Superior temporal gyrus (tissue), 1 donor: ENCODE measurements at regions not wholly inside any gene's neighbourhood (a gene's known extent, or its start where the extent isn't known, plus 50 kb on each side); places are given as distances from the start of the nearest gene placed in this dataset.

Experiments used
- DNase-seq: peaks from one replicate; pipeline ENCODE4 v3.0.0-alpha.2; 2016; ENCODE audit errors: extremely low spot score

DNA sequence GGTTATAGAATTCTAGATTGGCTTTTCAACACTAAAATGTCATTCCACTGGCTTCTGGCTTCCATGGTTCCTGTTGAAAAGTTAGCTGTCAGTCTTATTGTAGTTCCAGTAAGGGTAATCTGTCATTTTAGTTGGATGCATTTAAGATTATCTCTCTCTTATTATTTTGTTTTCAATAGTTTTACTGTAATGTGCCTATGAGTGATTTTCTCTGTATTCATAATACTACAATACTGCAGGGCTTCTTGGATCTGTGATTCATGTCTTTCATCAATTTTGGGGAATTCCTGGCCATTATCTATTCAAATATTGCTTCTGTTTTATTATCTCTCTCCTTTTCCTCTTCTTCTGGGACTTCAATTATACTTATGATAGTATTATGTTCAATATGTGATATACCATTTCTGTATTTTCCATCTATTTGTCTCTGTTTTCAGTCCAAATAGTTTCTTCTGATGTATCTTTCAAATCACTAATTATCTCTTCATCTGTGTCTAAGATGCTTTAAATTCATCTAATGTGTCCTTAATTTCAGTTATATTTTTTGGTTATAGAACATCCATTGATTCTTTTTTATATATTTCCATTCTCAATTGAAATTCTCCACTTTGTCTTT is 101.5 kb downstream of the KCTD15 start:
- no peak for DNase-seq

DNA sequence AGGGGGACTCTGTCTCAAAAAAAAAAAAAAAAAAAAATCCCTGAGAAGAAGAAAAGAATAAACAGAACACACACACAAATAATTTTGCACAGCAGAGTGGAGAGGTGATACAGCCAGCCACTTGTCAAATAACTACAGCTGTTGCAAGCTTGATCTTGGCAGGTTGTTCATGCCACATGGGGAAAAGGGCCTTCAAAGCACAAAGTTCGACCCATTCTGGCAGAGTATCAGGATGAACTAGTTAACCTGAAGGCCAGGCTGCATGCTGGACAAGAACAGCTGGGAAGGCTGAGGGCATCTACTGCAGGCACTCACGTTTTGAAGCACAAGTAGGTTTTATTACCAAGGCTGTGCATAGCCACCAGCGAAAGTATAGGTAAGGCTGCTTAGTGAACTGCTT is 104.1 kb downstream of the KCTD15 start:
- no peak for DNase-seq

DNA sequence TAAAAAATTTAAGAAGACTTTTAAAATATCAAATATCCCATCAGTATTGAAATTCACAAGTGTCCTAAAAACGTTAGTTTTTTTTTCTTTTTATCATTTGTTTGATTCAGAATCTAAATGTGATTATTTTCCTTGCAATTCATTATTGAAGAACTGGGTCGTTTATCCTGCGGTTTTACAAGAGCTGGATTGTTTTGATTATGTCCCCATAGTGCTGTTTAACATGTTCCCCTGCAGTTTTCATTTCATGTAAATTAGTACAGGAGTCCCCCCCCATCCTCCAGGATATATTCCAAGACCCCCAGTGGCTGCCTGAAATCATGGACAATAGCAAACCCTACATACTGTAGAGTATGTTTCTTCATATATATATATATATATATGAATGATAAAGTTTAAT is 105.7 kb downstream of the KCTD15 start:
- DNase-seq, result no peak

DNA sequence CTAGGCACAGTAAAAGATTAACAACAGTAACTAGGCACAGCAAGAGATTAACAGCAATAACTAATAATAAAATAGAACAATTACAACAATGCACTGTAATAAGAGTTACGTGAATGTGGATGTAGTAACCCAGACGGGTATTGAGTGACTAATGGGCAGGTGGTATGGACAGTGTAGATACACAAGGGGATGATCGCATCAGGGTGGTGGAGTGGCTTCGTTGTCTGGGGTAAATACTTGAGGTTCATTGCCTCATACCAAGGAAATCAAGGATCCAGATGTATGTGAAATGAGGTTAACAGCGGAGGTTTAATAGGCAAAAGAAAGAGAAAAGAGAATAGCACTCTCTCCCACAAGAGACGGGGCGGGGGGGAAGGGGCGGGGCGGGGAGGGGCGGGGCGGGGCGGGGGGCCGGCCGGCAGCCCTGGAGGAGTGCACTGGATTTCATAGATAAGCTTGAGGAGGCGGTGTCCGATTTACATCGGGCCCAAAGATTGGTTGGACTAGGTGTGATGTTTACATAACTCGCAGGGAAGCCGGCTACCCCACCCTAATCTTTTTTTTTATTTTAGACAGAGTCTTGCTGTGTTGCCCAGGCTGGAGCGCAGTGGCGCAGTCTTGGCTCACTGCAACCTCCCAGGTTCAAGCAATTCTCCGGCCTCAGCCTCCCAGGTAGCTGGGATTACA is 106.3 kb downstream of the KCTD15 start:
- DNase-seq, result no peak

DNA sequence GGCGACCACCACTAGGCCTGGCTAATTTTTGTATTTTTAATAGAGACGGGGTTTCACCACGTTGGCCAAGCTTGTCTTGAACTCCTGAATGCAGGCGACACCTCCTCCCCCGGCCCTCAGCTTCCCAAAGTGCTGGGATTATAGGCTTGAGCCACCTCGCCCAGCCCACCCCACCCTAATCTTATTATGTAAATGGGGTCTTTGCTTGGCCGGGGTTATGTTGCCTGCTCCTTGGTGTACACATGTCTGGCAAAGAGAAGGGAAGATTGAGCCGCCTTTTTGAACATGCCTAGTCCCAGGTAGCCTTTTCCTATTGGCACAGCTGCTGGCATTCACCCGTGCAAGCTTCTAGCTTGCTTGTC is 106.8 kb downstream of the KCTD15 start:
- DNase-seq, result no peak

DNA sequence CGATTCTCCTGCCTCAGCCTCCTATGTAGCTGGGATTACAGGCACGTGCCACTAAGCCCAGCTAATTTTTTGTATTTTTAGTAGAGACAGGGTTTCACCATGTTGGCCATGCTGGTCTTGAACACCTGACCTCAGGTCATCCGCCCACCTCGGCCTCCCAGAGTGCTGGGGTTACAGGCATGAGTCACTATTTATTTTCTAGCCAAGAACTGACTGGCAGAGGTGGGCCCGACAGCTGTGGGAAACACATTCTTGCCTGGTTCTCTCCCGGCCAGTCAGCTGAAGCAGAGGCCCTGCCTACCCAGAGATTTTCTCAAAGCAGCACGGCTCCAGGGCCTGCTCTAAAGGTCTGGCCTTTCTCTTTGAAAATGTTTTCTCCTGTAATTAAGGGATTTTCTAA is 108.0 kb downstream of the KCTD15 start:
- no peak for DNase-seq

DNA sequence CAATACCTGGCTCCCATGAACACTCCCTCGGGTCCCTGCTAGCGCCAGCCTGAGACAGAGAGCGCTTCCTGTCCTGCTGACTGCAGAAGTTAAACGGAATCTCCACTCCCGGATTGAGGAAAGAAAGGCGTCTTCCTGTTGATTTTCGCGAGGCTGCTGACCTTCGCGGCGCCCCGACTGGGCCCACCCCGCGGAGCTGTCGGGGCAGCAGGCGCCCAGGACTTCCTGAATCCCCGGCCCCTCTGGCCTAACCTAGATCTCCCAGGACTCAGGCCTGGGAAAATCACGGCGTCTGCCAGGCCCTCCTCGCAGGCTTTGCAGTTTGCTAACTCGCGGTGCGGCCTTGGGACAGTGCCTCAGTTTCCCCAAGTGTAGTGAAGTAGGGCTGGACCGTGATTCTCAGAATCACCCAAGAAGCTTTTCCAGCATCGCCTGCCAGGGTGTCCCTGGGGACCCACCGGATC is 108.8 kb downstream of the KCTD15 start:
- no peak for DNase-seq

DNA sequence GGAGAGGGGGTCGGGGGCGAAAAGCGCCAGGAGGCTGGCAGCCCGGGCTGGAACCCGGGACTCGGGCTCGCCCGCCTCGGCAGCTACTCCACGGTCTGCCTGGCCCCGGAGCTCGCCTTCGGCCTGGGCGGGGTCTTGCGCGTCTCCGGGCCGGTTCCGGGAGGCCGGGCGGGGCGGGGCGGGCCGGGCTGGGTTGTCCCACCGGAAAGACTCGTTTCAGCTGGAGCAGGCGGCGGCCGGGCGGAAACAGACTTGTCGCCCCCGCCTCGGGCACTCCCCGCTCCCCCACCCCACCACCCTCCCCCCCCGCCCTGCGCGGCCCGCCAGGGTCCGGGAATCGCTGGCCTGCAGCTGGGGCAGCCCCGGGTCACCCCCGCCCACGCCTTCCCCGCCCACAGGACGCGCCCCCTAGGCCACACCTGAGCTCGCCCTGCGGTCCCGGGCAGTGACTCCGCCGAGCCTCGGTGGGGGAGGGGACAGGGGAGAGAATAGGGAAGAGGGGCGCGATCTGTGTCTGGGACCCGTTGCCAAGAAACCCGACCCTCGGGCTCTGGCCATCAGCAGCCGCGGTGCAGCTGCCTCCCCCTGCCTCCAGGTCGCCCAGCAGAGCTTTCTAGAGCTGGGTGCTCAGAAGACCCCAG is 109.4 kb downstream of the KCTD15 start:
- no peak for DNase-seq

DNA sequence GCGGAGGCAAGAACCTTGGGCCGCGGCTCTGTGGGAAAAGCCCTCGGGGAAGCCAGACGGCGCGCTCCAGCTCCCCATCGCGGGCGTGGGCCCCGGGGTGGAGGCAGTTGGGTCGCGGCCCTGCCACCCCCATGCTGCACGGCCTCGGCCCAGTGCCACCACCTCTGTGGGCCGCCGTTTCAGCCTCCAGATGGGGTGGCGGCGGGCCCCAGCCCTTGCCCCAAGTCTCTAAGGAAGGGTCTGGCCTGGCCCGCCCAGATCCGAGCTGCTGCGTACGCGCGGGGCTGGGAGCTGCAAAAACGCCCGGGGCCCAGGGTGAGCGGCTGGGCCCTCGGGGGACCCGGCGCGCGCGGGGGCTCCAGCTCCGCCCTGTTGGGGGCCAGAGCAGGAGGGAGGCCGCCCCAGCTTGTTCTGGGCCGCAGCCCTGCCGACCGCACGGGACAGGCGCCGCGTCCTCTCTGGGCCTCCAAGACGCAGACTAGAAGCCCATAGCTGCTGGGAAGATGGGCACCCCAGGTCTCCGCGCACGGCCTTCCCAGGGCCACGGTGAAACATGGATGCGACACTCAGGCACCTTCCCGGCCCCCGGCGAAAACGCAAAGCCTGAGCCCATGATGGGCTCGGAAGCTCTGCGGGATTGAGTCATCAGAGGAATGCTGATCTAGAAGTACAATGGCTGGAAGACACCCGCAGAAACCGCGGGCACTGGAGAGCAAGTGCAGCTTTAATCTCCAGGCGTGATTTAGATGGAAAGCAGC is 110.1 kb downstream of the KCTD15 start:
- no peak for DNase-seq

DNA sequence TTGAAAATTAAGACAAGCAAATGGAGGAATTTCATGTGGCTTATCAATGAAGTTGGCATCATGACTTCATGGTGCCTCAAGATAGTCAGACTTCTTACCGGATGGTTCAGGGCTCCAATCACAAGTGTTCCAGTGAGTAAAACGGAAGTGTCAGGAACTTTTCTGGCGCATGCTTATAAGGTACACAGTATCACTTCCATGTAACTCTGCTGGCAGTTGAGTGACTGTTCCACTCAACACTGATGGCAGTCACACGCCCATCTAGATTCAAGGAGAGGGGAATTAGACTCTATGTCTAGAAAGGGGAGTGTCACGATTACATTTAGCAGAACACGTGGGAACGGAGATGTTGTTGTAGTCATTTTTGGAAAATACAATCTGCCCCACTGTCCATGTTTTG is 114.3 kb downstream of the KCTD15 start:
- no peak for DNase-seq

DNA sequence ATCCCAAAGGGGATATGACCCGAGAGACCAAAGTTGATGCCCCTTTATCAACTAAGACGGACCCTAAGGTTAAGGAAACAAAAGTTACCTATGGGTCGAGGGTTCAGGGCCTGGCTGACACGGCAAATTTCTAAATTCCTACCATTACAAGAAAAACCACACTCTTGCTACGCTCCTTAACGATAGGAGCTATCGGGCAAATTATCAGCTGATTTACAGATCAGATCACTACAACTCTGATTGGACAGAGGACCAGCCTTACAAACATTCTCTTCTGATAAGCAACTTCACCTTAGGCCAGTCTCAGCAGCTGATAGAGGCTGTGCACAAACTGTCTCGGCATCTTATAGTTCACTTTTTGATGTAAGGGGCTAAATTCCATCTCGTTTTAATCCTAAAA is 117.9 kb downstream of the KCTD15 start:
- DNase-seq, result no peak

DNA sequence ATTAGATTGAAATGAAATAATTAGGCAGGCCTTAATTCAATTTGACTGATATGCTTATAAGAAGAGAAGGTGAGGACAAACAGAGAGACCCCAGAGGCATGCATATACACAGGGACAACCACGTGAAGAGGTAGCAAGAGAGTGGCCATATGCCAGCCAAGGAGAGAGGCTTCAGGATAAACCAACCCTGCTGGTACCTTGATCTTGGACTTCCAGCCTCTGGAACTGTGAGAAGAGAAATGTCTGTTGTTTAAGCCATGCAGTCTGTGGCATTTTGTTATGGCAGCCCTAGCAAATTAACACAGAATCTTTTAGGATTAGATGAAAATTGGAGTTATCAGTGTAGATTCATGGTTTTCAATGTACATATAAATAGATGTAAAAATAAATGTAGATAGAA is 120.1 kb downstream of the KCTD15 start:
- DNase-seq, result no peak

DNA sequence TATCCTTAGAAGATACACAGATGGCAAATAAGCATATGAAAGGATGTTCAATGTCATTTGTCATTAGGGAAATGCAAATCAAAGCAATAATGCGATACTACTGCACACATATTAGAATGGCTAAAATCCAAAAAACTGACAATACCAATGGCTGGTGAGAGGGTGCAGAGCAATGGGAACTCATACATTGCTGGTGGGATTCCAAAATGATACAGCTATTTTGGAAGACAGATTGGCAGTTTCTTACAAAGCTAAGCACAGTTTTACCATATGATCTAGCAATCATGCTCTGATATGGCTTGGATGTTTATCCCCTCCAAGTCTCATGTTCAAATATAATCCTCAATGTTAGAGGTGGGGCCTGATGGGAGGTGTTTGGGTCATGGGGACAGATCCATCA is 122.6 kb downstream of the KCTD15 start:
- DNase-seq, result no peak

DNA sequence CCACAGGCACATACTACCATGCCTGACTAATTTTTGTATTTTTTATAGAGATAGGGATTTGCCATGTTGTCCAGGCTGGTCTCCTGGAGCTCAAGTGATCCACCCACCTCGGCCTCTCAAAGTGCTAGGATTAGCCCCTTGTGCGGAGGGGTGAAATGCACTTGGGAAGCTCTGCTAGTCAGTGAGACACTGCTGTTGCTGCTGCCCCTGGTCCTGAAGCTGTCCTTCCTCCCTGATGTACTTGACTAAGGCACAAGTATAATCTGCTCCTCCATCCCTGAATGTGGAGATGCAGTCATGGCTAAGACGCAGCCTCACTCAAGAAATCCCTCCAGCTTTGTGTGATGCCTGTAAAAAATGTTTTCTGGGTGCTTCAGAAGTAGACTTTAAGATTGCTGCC is 124.5 kb downstream of the KCTD15 start:
- DNase-seq, result no peak

DNA sequence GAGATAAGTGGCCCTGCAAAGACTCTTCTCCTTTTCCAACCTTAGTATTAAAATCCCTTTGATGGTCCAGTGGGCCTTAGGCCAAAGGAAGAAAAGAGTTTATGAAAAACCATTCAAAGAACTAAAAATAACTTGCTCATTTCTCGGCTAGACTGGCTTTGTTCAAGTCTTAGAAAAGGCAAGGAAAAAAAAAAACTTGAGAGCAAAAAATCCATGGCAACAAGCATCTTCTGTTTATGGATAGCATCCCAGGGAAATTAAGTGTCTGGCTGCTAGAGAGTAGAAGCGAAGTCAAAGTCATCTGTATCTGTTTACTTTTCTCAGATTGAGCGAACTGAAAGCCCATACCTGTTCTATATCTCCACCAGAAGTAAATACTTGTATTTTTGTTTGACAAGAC is 129.6 kb downstream of the KCTD15 start:
- no peak for DNase-seq

DNA sequence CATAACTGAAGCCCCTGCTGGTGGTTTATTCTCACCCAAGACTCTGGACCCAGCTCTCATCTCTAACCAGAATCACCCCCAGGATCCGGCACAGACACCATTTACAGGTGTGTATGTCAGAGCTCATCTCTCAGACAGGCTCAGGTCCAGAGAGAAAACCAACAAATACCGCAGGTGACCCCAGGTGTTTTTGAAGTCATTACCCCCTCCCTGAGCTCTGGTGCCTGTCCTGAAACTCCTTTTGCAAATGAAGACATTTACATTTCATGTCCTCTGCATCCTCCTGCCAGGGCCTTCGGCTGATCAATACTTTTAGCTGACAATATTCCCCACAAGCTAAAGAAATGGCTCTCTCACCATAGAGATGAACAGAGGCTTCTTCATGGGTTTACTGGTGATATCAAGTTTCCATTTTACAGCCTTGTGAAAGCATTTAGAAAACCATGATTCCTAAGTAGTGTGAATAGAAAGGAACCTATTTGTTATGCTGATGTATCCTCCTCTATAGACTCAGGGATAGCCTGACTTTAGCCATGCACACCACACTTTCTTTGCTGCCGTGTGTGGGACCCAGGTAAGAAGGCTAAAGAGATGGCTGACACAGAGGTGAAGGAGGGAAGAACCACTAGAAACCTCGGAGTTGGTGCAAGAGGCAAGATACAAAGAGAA is 131.3 kb downstream of the KCTD15 start:
- no peak for DNase-seq

DNA sequence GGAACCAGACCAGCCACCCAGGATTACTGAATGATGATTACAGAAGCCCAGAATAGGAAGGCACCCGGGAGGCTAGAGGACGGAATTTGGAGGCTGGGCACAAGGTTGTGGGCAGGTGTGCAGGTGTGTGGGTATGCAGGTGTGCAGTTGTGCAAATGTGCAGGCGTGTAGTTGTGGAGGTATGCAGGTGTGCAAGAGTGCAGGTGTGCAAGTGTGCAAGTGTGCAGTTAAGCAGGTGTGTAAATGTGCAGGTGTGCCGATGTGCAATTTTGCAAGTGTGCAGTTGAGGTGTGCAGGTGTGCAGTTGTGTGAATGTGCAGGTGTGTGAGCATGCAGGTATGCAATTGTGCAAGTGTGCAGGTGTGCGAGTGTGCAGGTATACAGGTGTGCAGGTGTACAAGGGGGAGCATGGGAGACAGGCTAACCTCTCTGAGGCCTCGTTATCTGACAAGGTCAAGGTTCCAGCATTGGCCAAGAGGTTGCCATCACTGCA is 131.8 kb downstream of the KCTD15 start:
- DNase-seq, result no peak

DNA sequence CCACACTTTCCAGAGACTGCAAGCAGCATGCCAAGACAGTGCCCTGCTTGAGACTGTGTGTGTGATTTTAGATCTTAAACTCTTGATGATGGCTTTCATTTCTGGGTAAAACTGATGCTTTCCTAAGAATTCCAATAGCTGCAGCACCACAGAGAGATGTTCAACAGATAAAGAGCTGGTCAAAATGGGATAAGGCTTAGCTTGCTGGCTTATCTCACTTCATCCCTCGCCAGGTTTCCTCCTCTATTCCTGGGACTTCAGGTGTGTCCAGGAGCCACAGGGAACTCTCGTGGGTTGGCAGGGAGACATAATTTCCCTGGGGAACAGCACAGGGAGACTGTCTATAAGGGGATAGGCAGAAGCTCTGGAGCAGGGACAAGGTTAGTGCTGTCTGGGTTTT is 137.3 kb downstream of the KCTD15 start:
- no peak for DNase-seq

DNA sequence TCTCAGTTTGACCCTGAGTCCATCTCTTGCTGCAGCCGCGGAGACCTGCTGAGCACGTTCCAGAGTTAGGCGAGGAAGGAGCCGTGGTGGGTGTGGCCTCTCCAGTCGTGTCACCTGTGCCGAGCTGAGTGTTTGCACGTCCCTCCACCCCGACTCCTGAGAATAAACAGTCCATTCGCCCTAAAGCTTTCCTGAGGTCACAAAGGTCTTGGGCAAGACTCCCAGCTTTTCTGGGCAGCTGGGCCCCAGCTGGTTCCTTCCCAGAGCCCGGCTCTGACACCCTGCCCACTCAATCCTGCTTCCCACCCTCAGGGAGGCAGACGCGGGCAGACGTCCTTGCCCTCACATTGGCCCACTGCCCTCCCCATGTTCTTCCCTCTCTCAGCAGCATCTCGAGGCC is 142.2 kb downstream of the KCTD15 start:
- no peak for DNase-seq

DNA sequence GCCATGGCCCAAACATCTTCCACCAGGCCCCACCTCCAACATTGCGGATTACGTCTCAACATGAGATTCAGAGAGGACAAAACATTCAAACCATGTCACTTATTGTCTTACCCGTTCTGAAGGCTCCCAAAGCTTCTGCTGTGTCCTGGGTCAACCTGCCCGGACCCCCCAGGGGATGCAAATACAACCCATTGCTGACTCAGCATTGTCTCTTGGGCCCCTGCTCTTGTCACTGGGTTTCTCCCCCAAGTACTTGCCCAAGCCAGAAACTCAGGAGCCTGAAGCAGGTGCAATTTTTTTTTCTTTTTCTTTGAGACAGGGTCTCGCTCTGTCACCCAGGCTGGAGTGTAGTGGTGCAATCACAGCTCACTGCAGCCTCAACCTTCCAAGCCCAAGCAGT is 144.5 kb downstream of the KCTD15 start:
- no peak for DNase-seq

DNA sequence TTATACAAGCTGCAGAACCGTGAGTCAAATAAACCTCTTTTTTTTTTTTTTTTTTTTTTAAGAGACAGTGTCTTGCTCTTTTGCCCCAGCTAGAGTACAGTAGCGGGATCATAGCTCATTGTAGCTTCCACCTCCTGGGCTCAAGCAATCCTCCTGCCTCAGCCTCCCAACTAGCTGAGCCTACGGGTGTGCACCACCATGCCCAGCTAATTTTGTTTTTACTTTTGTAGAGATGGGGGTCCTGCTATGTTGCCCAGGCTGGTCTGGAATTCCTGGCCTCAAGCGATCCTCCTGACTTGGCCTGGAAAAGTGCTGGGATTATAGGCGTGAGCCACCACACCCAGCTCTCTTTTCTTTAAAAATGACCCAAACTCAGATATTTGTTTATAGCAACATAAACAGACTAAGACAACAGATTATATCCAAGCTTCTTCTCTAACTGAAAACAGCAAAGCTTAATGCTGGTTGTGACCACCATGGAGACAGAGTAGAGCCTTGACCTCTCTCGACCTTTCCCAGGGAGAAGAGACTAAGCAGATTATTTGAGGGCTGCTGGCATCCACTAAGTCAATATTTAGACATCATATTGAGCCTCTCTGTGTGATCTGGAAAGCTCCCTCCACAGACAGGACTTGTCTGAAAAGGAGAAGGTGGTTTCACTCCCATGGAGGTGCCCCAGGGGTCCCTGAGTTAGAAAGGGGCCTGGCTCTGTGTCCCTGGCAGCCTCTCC is 150.0 kb downstream of the KCTD15 start:
- no peak for DNase-seq
